ENCODE measurements at regions not wholly inside any gene's neighbourhood (a gene's known extent, or its start where the extent isn't known, plus 50 kb on each side); places are given as distances from the start of the nearest gene placed in this dataset.

DNA sequence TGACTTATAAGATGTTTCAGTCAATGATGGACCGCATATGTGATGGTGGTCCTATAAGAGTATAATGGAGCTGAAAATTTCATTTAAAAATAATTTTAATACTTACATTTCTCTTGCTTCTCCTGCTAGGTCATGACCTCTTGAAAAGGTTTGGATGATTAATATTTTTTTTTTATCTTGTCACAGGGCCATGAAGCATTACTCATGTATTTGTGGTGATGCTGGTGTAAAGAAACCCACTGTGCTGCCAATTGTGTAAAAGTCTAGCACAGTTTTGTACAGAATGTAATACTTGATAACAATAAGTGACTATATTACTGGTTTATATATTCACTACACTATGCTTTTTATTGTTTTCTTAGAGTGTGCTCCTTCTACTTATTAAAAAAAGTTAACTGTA, 124.2 kb upstream of the CELF4 start:
- DNase-seq (ENCODE audit: low spot score), result no peak

DNA sequence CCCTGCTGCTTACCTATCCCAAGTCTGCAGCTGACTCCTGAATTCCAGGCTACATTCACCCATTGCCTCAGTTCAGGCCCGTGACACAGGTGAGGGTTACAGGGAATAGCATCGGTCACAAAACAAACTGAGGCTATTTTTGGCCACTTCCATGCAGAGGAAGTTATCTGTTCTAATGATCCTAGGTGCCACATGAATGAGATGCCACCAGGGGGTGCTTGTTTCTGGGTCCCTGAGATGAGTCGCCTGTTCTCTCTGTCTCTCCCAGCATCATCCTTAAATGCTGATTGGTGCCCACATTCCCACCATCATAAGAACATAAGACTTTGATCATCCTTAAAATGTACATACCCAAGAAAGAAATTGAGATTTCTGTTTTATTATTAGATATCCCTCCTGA, 119.0 kb upstream of the CELF4 start:
- DNase-seq (ENCODE audit: low spot score), result no peak

DNA sequence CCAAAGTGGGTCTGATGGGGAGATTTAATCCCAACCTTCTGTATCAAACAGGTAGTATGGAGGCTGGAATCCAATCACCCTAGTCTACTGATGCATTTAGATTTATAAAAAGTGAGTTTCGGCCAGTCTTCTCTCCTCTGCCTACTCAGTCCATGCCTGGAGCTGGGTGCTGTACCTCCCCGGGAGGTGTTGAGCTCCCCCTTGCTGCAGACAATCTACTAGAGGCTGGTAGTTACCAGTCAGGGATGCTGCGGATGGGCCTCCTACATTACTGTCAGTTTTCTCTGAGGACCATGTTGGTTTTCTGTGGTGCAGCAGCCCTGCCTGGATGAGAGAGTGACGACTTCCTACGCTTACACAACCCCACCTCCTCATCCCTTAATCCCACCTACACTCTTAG, 118.6 kb upstream of the CELF4 start:
- no peak for DNase-seq (ENCODE audit: low spot score)

DNA sequence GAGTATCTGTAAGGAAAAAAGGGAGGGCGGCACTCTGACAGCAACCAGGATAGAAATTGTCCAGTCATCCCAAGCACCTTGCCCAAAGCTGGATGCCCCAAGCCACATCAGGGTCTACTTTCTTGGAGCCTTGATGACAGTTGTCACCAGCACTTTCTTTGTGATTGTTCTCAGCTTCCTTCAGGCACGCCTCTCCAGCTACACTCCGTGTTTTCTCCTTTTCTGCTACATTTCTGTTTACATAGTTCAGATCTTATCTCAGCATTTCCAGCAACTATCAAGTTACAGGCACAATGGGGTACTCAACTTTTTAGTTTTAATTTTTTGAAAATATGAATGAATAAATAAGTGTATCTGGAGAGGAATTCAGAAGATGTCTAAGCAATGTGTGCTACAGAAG, 115.3 kb upstream of the CELF4 start:
- DNase-seq (ENCODE audit: low spot score), result no peak

DNA sequence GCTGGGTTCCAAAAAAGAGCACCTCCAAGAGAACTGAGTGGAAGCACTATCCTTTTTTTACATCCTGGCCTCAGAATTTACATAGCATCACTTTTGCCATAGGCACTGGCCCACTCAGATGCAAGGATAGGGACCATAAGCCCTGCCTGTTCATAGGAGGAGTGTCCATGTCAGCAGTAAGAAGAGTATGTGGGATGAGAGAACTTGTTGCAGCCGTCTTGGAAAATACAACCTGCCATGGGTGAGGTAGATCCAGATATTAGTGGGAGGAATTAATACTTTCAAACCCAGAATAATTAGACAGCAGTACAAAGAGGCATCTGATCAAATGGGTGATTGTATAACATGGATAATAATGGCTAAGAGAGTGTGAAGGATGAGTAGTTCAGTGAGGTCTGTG, 110.7 kb upstream of the CELF4 start:
- DNase-seq (ENCODE audit: low spot score), result no peak

DNA sequence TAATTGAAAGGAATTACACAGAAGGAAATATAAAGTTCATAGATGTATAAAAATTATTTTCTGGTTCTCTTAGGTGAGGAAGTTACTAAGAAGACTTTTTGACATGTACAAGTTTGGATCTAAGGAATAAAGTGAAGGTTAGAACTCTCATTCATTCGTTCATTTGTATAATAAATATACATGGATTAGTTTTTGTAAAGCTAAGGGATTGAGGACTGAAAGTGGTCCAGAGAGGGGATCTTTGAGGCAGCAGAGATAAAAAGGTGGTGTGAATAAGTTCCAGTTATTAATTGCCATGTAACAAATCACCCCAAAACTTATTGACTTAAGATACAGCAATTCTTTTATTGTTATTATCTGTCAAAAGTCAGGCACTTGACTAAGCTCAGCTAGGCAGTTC, 110.1 kb upstream of the CELF4 start:
- no peak for DNase-seq (ENCODE audit: low spot score)

DNA sequence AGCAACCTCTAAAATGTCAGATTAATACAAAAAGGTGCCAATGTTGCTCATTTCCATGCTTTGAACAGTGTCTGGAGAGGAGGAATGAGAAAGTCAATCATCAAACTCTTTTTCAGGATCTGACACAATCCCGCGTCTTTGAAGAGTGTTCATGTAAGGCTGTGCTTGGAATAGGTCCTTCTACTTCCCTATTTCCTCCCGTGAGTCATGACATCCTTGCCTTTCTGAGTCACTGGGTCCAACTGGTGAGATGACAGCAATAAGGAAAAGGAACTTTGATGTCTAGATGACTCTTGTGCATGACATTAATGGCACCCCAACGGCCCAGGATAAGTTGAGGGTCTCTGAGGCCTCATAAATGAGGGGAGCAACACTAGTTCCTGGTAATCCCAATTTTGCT, 109.0 kb upstream of the CELF4 start:
- no peak for DNase-seq (ENCODE audit: low spot score)

DNA sequence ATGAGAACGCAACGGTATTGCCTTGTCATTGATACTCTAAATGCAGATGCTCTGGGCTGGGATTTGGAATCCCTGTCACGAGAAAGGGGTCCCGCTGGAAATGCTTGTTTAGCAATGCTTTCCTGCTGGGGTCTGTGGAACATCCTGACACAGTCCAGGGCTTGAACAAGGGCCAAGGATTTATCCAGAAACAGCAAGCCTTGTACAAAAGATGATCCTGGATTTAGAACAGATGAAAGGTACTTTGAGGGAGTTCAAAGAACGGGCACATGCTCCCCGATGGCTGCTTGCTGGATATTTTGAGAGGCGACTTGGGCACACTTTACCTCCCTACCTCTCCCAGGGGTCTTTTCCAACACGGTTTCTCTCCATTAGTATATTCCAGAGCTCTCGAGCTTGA, 108.1 kb upstream of the CELF4 start:
- no peak for DNase-seq (ENCODE audit: low spot score)

DNA sequence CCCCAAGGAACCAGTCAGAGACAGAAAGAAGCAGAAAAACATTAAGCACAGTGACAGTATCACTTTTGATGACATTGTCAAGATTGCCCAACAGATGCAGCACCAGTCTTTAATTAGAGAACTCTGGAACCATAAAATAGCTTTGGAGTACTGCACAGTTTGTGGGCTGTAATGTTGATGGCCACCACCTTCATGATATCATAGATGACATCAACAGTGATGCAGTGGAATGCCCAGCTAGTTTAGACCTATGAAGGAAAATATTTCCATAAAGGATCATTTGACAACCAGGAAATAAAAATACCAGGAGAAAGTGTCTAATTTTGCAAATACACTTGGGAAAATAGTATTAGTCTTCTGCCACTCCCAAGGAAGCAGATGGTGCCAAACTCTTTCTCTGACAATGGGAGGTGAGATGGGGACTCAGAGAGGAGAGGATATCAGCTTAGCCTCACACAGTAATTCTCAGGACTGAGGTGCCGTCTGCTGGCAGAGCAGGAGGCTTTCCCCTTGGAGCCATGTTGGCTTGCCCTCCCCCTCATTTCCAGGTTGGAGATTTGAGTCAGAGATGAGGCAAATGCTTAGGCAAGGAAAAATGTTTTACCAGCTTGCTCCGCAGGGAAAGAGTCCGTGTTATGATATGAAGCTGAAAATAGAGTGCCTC, 107.5 kb upstream of the CELF4 start:
- no peak for DNase-seq (ENCODE audit: low spot score)

DNA sequence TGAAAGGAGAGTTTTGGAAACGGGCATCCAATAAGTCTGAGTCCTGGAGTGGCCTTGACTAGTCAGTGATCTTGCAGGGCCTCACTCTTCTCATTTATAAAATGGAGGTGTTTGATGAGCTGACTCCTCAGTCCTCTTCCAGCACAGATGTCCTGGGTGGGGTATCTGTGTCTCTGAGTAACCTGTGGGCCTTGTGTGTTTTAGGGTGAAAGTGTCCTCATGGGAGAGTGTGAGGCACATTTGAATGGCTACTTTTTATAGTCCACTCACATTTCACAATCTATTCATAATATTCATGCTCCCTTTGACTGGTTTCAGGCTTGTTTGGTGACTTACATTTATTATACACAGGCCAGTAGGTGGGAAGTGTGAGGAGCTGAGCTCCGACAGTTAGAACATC, 106.4 kb upstream of the CELF4 start:
- no peak for DNase-seq (ENCODE audit: low spot score)

DNA sequence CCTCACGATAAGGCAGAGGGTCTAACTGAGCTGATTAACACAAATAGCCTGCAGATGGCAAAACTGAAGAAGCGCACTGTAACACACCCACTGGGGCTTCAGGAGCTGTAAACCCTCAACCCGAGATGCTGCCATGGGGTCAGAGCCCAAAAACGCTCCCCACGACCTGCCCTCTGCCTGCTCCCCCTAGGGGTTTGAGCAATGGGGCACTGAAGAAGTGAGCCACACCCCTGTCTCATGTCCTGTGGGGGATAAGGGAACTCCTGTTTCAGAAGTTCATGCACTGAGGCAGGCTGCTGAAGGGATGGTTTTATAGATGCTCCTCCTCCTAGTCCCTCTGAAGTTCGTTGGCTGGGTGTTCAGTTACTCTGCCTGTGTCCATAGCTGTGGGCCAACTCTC, 105.9 kb upstream of the CELF4 start:
- DNase-seq (ENCODE audit: low spot score), result no peak

DNA sequence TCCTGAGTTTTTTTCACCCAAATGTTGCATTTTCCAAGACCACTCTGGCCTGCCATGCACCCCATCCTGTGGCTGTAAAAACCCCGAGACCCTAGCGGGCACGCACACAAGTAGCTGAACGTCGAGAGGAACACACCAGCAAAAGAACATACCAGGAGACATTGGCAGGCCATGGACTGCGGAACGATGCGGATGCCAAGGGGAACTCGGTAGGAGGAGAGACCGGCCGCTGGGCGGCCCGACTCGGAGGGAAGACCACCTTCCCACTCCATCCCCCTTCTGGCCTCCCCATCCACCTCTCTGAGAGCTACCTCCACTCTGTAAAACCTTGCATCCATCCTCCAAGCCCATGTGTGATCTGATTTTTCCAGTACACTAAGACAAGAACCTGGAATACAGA, 105.5 kb upstream of the CELF4 start:
- no peak for DNase-seq (ENCODE audit: low spot score)

DNA sequence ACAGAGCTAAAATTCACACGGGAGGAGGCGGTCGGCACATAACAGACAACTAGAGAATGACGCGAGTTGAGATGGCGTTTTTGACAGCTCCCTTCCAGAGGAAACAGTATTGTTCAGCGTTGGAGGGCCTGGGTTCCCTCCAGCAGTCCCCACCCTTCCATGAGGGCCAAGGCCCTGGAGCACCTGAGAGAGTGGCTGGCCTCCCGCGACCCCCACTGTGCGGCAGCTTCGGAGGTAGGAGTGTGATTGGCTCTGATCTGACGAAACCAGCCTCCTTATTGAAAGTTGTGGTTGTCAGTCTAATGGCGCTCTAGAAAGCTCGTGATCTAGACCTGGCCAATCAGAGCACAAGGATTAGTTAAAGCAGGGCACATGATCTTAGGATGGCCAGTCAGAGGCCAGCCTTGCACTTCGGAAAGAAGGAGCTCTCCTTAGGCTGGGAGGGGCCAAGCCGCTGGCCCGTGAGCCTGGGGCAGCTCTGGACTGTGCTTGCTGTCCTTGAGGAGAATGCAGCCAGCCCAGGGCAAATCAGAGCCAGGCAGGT, 104.5 kb upstream of the CELF4 start:
- DNase-seq (ENCODE audit: low spot score), result no peak

DNA sequence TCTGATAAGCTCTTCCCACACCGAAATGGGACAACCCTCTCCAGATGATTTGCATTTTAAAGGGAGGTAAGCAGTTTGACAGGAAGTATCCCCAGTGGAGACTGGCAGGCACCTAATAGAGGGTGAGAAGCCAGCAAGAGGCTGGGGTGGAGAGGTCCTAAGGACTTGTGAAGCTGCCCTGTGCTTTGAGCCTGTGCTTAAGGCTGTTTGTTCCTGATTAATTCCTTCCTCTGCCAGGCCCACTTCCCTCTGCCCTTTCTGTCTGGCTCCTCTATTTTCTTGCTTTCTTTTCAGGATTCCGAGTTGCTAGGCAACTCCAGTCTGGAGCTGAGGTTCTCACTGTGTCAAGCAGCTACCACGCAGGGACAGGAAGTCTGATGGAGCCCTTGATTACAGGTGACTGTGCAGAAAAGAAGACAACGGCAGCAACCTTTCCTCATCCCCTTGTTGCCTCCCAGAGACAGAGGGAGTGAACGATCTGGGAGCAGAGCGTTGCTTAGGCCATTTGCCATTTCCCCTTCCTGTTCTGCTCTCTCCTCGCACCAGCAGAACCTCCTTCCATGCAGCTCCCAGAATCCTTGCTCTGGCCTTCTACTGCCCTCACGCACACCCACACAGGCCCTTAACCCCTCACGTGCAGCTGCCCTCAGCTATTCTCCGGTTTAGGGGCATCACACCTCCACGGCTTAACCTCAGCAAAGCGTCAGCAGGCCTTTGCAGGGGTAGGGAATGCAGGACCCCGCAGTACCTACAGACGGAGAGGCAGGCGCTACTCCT, 103.6 kb upstream of the CELF4 start:
- no peak for DNase-seq (ENCODE audit: low spot score)

DNA sequence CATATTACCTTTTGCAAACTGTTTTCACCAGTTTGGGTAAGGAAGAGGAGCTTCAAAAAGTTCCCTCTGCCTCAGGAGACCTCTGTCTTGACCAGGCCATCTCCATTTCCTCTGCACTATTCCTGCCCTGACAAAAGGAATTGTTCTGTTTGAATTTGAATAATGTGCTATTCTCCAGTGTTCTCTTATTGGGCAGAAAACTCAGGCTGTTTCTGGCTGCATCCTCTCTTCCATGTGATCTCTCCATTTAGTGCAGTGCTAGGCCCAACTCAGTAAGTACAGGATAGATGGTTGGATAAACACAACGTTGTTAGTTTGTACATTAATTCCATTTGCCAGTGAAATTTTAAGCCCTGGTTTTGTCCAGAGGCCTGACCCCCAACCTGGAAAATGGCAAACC, 102.2 kb upstream of the CELF4 start:
- no peak for DNase-seq (ENCODE audit: low spot score)

DNA sequence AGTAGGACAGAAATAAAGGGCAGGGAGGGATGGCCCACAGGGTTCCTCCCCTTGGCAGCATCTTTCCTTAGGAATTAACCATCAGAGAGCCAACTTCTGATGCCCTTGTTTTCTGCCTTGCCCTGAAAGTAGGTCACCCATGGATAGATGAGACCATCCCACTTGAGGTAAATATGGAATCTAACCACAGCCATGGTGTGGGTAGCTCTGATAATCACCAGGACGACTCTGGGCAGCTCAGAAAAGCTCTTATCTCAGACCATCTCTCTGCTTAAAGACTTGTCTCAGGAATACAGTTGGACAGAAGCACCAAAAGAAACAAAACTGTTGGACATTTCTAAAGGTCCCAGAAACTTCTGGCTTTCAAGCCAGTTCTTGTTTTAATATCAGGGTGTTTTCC, 101.4 kb upstream of the CELF4 start:
- no peak for DNase-seq (ENCODE audit: low spot score)

DNA sequence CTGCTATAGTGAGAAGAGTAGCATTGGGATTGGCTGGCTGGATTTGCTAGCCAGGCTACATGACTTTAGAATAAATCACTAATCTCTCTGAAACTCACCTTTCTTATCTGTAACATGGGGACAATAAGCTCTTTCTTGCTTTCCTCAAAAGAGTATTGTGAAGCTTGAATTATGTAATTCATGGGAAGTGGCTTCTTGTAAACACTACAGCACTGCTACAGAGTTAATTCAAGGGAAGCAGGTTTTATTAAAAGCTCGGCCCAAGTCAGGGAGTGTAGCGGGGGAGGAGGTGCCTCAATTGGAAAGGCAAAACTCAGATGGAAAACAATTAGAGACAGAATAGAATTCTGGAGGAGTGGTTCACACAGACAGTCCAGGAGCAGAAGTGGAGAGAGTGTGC, 100.9 kb upstream of the CELF4 start:
- no peak for DNase-seq (ENCODE audit: low spot score)

DNA sequence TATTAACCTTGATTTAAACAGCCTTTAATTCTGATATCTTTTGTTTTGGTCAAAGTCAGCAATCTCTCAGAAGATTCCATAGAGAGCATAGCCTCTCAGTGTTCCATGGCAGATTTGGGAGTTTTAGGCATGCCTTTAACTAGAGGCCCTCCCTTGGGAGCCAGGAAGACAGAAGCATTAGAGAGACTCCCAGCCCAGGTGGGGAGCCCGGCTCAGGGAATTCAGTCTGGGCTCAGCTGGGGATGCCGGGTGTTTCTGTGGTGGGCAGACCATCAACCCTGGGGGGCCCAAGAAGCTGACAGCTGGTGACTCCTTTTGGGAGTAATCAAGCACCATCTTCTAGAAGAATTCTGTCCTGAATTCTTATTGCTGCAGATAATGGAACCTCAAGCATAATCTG, 99.7 kb upstream of the CELF4 start:
- DNase-seq (ENCODE audit: low spot score), result no peak

DNA sequence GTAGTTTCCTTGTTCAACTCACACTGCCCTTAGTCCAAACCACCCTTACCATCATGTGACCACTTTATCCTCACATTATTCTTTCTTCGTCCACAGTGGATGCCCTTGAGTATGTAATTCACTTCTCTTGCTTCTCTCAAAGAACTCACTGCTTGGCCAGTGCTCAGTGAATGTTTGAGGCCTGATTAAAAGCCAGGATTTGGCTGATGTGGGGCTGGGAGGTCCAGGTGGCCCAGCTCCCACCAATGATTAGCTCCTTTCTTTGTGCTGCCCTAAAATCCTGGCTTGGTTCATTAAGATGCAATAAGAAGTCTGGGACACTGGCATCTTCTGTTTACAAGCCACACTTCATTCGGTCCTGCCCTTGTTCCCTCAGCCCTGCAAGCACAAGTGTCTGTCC, 97.8 kb upstream of the CELF4 start:
- DNase-seq (ENCODE audit: low spot score), result no peak

DNA sequence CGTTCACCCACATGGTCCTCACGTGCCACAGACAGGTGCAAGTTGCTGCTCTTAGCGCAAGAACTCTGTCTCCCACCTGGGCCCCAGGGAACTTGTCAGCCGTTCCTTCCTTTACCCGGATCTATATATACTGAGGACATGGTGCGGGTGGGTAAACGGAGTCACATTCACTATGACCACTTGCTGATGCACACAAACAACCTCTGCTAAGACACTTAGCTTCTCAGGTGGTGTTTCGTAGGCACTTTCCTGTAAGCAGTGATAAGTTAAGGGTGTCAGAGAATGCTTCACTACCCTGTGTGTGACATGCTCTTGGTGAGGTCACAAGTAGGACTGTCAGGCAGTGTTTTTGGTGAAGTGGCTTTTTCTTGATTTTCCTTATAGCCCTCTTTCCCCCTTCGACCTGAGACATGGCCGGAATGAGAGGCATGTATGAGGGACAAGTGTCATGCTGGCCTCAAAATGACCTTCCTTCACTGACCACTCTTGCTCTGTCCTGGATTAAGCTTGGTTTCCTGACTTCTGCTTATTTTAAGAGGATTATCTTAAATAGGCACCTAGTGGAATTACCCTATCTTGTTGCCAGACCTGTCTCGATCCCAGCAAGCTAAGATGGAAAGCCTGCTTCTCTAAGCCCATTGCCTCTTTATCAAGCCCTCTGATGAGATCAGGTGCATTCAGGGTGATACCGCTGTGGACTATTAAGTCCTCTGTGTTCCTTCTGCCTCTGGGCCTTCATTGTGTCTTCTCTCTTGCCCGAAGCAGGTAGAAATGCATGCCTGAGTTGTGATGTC, 97.1 kb upstream of the CELF4 start:
- DNase-seq (ENCODE audit: low spot score), result no peak

DNA sequence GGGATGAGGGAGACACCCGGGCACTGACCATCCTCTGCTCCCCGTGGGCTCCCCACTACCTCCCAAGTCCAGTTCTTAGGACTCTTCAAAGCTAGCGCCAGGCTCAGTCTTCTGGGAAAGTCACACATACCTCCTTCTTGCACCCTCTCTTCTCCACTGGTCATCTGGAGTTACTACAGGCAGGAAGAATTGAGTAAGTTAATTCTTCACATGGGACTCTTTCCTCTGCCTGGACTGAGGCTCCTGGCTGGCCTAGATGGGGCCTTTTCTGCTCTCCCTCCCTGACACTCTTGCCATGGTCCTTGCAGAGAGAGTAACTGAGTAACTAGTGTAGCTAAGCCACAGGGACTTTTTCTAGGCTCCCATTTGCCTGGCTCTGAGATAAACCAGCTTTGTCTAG, 96.5 kb upstream of the CELF4 start:
- DNase-seq (ENCODE audit: low spot score), result no peak

DNA sequence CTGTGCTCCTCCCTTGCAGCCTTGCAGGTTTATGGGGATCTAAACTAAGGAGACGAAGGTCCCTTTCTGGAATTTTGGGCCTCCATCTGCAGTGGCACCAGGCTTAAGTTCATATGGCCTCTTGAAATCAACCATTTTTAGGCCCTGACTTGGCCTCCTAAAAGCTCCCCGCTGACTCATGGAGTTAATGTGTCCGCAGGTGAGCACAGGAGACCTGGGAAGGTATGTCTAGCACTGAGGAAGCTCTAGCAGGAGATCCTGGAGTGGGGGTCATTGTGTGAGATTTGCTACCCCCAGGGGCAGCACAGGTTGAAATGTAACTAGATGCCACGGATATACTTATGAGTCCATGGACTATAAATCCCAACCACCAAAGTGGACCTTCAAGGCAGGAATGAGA, 95.9 kb upstream of the CELF4 start:
- DNase-seq (ENCODE audit: low spot score), result no peak

DNA sequence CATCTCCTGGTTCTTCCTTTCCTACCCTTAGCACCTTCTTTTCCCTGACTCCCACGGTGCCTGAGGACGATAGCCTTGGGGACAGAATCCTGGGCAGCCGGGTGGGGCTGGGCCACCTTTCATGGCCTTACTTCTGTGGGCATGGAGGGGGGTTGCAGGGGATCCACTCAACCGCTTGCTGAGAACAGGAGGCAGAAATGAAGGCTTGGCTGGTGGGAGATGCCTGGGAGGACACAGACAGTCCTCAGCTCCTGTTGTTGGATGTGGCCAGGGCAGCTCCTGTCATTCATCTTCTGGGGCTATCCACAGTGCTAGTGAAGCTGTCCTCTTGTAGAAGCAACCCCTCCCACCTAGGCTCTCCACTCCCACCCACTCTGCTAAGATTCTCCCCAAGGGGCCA, 95.5 kb upstream of the CELF4 start:
- DNase-seq (ENCODE audit: low spot score), result no peak
